ENCODE measurements at regions not wholly inside any gene's neighbourhood (a gene's known extent, or its start where the extent isn't known, plus 50 kb on each side); places are given as distances from the start of the nearest gene placed in this dataset.

GRCh38 chr7:68414631-68415425 lies 1183.4 kb upstream of the AUTS2 start:
- no peak for DNase-seq

- no peak for DNase-seq
These were observed 1181.3 kb upstream of the AUTS2 start for GRCh38 chr7:68417002-68417401.

GRCh38 chr7:68417659-68418058 lies 1180.6 kb upstream of the AUTS2 start:
- DNase-seq: no peak

DNA sequence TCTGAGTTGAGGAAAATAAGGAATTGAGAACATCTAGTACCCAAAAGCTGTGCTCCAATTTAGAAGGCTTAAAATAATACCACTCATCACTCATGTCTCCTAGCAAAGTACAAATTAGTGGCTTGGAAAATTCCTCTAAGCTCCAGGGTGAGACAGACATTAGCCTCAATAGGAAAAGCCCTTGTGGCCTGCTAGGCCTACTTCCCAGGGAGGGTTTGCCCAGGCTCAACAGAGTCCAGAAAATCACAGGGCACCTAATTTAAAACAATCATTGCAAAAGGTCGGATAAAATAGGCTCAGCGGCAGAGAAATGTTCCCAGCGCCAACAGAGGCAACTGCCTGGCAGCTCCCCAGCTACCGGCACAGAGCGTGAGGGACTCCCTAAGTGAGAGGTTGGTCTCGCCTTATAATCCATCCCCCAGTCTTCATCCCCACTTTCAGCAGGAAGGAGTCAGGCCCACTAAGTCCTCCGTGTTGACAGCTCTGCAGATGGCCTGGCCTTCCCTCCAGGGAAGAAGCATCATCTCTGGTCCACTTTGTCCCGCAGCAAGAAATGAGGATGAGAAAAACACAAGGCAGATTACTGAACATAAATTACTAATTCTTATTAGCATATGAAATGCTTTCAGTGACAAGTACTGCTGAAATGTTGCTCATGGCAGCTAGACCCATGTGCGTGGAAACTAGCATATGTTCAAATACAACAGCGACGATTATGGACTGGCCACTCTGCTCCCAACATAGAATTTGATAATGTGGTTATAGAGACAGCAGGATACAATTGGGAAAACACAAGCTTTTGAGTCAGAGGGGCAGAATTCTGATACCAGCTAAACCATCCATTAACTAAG lies 1177.7 kb upstream of the AUTS2 start:
- no peak for DNase-seq

GRCh38 chr7:68421712-68422111 lies 1176.6 kb upstream of the AUTS2 start:
- no peak for DNase-seq

- DNase-seq: no peak
These were observed 1176.0 kb upstream of the AUTS2 start for GRCh38 chr7:68422281-68422680.

DNA sequence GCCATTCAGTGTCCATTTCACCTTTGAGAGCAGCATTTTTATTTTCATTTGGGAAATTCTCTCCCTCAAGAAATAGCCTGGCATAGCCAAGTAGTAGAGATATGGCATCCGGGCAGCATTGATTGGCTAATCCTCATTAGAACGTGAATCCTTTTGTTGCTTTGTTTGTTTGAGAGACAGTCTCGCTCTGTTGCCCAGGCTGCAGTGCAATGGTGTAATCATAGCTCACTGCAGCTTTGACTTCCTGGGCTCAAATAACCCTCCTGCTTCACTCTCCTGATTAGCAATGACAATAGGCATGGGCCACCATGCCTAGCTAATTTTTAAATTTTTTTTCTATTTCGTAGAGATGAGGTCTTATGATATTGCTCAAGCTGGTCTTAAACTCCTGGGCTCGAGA lies 1174.9 kb upstream of the AUTS2 start:
- no peak for DNase-seq

- no peak for DNase-seq
These were observed 1173.5 kb upstream of the AUTS2 start for GRCh38 chr7:68424658-68425297.

GRCh38 chr7:68425377-68425776 lies 1172.9 kb upstream of the AUTS2 start:
- no peak for DNase-seq

DNA sequence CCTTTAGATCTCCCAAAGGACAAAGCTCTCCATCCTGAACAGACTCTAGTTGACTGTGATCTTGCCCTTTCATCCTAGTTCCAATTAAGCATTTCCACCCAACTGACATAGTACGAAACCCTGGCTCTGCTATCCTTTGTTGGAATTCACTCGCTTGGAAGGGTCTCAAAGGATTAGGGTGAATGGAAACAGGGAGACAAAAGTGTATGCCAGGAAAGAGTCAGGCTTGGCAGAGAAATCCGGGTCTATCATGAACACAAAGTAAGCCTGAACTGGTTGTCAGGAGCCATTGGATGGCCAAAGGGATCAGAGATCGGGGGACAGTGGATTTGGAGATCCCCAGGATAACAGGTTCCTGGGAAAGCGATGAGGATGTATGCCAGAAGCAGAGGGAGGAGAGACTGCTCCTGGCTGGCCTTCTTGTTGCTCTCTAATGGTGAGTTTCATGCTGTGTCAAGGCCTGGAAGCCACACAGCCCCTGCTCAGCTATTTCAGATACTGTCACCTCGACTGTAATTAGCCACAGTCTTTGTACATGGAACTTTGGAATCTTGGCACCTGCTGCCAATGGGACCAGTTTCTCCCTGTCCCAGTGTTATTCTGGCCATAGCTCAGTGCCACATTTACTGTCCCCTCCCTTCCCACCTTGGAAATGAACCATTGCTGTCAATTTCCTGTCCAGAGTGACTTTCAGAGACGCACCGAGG lies 1168.7 kb upstream of the AUTS2 start:
- no peak for DNase-seq

GRCh38 chr7:68432585-68432984 lies 1165.7 kb upstream of the AUTS2 start:
- no peak for DNase-seq

GRCh38 chr7:68433462-68434070 lies 1164.7 kb upstream of the AUTS2 start:
- DNase-seq: no peak

DNA sequence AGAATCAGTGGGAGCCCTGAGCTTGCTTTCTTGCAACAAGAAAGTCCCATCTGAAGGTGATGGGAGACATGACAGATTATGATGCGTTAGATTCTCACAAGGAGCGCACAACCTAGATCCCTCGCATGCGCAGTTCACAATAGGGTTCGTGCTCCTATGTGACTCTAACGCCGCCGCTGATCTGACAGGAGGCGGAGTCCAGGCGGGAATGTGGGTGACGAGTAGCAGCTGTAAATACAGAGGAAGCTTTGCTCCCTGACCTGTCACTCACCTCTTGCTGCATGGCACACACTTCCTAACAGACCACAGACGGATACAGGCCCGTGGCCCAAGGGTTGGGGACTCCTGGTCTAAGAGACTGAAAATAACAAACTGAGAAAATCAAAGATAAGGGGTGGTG lies 1163.4 kb upstream of the AUTS2 start:
- DNase-seq: no peak

GRCh38 chr7:68438016-68438415 lies 1160.3 kb upstream of the AUTS2 start:
- DNase-seq: no peak

- no peak for DNase-seq
These were observed 1159.5 kb upstream of the AUTS2 start for GRCh38 chr7:68438811-68439210.

DNA sequence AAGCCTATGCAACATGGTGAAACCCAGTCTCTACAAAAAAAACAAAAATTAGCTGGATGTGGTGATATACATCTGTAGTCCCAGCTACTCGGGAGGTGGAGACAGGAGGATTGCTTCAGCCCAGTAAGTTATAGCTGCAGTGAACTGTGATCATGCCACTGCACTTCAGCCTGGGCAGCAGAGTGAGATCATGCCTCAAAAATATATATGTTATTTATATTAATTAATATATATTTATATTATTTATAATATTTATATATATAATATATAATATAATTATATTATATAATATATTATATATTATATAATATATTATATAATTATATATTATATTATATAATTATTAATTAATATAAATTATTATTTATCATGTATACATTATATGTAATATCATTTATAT lies 1158.4 kb upstream of the AUTS2 start:
- no peak for DNase-seq

DNA sequence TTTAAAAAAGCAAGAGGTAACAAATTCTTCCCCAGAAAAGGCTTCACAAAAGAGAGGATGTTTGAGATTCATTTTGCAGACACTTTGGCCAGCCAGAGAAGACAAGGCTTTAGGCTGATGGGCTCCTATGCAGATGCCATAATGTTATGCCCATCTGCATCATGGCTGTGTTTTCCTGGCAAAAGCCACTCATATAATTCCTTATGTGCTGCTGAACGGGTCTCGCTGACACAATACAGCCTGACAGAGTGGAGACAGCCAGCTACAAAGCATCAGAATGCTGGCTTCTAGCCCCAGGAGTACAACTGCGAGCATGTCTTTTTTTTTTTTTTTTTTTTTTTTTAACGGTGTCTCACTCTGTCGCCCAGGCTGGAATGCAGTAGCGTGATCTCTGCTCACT lies 1157.4 kb upstream of the AUTS2 start:
- DNase-seq: no peak

GRCh38 chr7:68441645-68442044 lies 1156.6 kb upstream of the AUTS2 start:
- DNase-seq: no peak

DNA sequence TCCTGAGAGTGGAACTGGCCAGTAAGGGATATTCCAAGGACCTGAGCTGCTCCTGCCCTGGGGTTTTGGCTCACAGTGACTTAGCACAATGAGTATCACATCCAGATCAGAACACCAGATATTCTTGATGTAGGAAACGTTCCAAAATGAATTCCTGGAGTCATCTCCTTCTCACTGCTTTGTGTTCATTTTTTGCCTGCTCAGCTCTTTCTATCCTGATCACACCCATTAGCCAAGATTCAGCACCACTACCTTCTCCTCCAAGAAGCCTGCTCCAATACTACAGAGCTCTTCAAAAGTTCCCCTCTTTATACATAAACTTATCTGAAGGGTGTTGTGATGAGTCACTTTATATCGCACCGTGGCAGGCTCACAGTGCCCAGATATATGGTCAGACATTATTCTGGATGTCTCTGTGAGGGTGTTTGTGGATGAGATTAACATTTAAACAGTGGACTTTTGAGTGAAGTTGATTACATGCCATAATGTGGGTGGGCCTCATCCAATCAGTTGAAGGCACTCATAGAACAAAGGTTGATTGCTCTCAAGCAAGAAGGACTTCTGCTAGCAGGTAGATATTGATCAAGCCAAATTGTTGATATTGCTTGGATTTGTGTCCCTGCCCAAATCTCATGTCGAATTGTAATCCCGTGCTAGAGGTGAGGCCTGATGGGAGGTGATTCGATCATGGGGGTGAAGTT lies 1155.2 kb upstream of the AUTS2 start:
- DNase-seq: no peak

- DNase-seq: no peak
These were observed 1154.2 kb upstream of the AUTS2 start for GRCh38 chr7:68444042-68444441.

- DNase-seq: no peak
These were observed 1153.3 kb upstream of the AUTS2 start for GRCh38 chr7:68444956-68445355.

GRCh38 chr7:68446183-68446582 lies 1152.1 kb upstream of the AUTS2 start:
- DNase-seq: no peak
